Middle frontal gyrus (tissue), 1 donor: ENCODE measurements at regions not wholly inside any gene's neighbourhood (a gene's known extent, or its start where the extent isn't known, plus 50 kb on each side); places are given as distances from the start of the nearest gene placed in this dataset.
"Not testable (repeated sequence)": the region's sequence is repeated elsewhere in the genome, so short reads cannot be mapped to it uniquely, and the experiment has no call there.

ENCODE experiments used
- DNase-seq: peaks from one replicate; pipeline ENCODE4 v3.0.0-alpha.2; 2015; ENCODE audit warnings: low spot score; ENCODE audit errors: extremely low spot score

DNA sequence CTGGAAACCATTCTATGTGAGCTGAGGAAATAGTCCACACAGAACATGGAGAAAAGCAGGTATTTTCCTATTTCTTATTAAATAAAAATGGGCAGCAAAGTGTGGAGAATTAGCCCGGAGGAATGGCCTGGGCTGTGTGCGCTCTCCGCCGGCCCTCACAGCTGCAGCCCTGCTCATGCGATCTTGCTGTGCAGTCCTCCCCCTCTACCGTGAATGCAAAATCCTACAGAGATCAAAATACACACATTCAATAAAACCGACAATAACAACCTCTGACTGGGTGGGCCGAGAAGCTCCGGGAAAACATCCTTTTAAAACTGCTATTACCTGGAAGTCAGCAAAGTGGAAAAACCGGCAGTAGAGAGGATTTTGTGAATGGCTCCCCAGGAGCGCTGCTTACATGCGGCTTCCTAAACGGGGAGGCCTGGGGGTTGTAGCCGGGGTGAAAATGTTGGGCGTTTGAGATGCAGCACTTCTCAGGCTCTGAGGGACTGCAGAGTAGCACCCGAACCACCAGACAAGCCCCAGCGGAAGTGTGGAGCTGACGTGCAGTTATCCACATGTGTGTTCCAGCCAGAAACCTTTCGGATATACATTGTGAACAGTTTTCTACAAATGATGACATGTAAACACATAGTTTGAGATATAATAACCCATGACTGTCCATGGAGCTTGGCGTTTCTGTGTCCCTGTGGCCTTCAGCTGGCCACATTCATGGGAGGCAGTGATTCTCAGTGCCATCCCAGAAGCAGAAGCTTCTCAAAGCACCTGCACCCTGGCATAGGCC lies 94.2 kb upstream of the ALKAL2 start:
- no peak for DNase-seq

DNA sequence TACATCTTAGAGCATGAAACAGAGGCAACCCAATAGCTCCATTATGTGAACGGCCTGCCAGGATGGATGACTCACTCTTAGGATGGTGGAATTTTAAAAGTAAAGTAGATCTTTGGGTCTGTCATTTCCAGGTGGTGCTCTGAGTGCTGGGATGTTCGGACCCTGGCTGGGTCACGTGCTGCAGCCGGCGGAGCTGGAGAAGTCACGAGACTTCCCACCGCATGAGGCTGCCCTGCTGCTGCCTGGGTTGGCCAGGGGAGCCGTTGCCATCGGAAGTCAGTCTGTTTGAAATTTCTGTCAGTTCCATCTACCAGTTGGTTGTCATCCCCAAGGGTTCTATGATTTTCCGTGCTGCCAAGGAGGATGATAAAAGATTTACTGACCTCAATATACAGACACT lies 93.3 kb upstream of the ALKAL2 start:
- no peak for DNase-seq

DNA sequence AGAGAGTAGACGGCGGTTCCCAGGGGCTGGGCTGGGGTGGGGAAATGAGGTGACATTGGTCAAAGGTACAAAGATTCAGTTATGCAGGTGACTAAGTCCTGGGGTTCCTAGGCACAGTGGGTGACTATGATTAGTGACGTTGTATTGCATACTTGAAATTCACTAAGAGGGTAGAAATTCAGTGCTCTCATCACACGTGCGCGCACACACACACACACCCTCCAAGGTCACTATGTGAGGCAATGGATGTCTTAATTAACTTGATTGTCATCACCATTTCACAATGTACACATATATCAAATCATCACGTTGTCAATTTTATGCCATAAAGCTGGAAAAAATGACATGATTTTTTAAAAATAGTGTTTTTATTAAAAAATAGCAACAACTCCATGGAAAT lies 92.9 kb upstream of the ALKAL2 start:
- no peak for DNase-seq

DNA sequence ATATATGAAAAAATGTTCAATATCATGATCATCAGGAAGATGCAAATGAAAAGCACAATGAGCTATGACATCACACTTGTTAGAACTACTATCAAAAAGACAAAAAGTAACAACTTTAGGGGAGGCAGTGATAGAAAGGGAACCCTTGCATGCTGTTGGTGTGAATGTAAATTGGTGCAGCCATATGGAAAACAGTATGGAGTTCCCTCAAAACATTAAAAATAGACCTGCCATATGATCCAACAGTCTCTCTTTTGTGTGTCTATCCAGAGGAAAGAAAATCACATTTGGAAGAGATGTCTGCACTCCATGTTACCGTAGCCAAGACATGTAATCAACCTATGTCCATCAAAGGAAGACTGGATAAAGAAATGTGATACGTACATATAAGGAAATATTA lies 92.3 kb upstream of the ALKAL2 start:
- no peak for DNase-seq

DNA sequence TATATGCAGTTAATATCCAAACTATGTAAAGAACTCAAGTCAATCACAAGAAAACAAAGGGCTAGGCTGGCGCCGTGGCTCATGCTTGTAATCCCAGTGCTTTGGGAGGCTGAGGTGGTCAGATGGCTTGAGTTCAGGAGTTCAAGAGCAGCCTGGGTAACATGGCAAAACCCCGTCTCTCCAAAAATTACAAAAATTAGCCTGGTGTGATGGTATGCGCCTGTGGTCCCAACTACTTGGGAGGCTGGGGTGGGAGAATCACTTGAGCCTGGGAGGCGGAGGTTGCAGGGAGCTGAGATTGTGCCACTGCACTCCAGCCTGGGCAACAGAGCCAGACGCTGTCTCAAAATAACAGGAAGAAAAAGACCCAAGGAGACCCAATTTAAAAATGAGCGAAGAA lies 91.9 kb upstream of the ALKAL2 start:
- no peak for DNase-seq

DNA sequence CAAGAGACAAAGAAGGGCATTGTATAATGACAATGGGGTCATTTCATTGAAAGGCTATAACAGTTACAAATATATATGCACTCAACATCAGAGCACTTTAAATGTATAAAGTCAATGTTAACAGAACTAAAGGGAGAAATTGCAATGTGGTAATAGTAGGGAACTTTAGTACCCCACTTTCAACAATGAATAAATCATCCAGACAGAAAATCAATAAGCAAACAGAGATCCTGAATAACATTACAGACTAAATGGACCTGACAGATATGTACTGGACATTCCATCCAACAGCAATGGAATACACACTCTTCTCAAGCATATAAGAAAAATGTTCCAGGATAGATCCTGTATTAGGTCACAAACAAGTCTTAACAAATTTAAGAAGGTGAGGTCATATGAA lies 90.5 kb upstream of the ALKAL2 start:
- DNase-seq = no peak

DNA sequence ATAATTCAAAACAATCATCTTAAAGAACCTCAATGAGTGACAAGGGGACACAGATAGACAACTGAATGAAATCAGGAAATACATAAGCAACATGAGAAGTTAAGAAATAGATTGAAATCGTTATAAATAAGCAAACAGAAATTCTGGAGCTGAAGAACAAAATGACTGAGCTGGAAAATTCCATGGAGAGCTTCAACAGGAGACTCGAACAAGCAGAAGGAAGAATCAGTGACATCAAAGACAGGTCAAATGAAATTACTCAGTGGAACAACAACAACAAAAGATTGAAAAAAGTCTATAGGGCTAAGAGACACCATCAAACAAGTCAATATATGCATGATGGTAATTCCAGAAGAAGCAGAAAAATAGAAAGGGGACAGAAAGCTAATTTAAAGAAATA lies 89.5 kb upstream of the ALKAL2 start:
- no peak for DNase-seq

DNA sequence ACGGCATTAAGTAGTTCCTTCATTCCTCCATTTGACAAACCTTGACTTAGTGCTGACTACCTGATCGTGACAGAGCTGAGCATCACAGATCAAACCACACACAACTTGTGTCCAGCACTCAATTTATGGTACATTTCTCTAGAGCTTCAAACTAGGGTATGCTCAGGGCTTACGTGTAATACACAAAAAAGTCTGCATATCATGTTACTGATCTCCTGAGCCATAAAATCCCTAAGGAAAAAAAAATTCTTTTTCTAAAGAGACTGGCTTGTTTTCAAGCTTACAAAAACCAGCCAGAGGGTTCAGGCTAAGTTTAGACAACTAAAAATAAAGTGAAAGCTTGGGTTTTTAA lies 88.0 kb upstream of the ALKAL2 start:
- no peak for DNase-seq

DNA sequence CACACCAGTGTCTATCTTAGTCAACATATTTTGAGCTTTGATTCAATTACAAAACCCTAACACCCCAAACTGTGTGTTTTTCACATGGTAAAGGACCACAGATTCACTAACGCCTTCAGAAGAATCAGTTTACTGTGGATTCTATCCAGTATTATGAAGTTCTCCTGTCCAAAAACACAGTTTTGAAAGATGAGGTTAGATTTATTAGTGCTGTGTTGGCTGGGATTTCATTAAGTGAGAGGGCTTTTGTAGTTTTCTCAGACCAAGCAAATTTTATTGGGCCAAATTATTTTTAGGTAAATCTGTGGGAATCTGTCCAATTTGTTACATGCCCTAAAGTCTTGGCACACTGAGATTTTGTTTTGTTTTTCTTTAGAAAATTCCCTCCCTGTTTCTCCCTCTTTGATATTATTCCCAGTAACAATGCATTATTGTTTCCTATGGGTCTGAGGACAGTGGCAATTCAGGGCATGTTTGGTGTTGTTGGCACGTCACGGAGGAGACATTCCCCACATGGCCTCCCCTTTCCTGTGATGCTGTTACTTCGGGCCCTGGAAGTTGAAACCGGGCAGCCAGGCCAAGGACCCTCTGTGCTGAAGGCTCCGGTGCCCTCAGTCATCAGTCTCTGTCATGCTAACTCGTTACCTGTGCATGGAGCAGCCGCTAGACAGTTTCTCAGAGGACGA lies 87.5 kb upstream of the ALKAL2 start:
- no peak for DNase-seq

DNA sequence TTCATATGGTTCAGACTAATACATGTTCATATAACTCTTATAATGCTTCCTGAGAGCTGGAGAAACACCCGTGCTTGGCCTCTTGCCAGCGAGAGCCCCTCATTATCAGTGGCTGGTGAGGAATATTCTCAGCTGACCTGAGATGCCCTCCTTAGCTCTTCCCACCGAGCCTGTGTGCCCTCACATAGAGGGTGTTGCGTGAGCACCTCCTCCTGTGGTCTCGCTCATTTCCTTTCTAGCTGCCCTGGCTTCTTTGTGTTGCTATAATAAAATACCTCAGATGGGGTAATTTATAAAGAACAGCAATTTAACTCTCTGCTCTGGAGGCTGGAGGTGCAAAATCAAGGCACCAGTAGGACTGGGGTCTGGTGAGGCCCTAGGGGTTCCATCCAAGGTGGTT lies 80.5 kb upstream of the ALKAL2 start:
- no peak for DNase-seq

DNA sequence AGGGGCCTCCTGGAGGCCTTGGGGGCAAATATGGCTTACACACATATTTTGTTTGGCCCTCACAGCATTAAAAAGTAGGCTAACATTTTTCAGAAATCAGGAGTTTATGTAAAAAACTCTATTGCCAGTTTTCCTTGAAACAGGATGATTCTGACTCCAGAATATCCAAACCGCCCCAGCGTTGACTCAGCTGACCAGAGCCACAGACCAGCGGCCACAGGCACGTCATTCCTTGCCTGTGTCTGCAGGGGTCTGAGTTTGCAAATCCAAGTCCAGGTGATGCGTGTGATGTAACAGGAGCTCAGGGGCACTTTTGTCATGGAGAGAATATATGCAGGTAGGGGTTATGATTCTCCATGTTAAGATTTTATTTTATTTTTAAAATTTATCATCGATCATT lies 79.4 kb upstream of the ALKAL2 start:
- no peak for DNase-seq

DNA sequence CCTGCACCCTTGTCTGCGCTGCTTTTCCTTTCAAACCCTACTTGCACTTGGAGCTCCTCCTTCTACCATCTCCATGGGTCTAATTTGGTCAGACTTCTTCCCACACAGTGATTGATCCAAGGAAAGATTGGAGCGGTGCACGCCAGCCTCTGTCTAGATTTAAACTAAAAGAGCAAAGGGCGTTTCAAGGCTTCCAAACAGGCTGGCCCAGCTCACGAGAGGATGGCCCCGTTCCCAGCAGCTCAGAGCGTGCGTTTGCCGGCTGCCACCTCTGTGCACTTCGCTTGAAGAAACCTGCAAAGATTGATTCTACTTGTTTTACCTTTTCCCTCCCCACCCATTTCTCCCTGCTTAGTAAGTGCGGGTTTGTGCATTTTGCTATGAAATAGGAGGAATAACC lies 78.8 kb upstream of the ALKAL2 start:
- DNase-seq = no peak

DNA sequence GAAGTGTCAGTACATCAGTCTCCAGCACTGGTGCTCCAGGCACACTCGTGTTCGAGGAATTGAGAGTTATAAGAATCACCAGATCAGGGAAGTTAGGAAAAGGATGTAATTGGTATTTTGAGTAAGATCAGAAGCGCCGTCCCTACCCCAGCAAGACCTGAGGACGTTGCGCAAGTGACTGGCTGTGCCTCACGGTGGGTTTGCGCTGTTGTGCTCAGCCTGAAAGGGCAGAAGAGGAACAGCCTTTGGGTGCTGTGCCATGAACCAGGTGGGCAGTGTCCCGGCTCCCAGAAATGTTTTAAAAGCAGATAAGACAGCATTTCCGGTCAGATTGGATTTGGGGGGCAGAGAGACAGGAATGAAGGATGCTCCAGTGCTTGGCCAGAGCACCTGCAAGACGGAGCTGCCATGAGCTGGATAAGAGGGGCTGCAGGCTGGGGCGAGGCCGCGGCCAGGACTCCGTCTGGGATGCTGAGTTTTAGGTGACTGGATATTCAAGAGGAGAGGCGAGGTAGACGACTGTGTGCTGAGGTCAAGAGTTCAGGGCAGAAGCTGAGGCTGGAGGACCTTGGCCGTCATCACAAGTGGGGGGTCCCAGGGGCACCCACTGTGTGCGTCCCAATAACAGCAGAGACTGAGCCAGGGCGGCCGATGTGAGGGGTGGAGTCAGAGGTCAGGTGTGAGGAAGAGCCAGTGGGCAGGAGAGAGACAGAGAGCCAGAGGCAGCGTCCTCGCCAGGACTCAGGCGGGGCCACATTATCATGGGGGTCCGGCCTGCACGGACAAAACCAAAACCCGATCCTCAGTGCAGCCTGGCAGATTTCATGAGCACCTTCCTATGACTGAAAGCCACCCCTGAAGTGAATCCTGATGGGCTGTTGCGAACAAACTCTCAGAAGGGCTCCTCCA lies 77.7 kb upstream of the ALKAL2 start:
- no peak for DNase-seq

DNA sequence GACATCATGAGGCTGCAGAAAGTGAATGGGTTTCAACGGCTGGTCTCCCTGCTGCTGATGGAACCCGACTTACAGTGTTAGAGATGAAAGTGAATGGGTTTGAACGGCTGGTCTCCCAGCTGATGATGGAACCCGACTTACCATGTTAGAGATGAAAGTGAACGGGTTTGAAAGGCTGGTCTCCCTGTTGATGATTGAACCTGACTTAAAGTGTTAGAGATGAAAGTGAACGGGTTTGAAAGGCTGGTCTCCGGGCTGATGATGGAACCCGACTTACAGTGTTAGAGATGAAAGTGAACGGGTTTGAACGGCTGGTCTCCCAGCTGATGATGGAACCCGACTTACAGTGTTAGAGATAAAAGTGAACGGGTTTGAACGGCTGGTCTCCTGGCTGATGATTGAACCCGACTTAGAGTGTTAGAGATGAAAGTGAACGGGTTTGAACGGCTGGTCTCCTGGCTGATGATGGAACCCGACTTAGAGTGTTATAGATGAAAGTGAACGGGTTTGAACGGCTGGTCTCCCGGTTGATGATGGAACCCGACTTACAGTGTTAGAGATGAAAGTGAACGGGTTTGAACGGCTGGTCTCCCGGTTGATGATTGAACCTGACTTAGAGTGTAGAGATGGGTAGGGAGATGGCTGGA lies 76.1 kb upstream of the ALKAL2 start:
- no peak for DNase-seq

DNA sequence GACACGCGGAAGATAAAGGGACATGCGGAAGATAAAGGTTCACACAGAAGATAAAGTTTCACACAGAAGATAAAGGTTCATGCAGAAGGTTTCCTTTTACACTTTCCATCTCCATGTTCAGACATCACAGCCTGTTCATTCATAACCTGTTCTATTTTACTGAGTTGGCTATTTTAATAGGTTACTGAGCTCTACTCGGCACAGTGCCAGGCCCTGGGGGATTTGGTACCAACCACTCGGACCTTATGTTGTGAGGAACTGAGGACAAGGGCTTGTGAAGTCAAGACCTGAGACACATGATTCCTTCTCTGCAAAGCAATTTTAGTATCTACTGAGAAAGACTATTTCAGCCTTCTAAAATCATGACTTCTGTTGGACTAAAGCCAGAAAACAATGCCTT lies 75.0 kb upstream of the ALKAL2 start:
- no peak for DNase-seq

DNA sequence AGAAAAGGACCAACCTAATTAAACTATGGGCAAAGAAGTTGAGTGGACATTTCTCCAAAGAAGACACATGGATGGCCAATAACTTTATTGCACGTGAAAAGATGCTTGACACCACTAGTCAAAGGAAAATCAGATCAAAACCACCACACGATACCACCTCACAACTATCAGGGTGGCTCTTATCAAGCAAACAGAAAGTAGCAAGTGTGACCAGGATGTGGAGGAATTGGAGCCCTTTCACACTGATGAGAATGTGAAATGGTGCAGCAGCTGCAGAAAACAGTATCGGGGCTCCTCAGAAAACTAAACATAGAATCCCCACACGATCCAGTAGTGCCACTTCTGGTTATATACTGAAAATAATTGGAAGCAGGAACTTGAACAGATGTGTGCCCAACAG lies 72.2 kb upstream of the ALKAL2 start:
- DNase-seq = no peak

DNA sequence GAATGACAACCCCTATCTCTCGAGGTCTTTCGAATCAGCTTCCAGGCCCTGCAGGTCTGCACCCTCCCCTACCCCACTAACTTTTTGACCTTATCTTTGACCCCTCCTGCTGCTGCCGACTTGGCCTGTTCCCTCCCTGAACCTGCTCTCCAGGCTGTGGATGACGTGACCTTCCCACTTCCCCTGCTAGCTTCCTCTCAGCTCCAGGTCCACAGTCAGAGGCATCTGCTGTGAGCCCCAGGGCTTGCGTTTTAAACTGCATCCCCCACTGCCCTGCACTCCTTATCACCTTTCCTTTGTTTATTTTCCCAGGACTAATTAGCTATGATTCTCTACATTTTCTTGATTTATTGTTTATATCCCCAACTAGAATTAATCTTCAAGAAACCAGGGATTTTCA lies 71.2 kb upstream of the ALKAL2 start:
- DNase-seq = no peak

DNA sequence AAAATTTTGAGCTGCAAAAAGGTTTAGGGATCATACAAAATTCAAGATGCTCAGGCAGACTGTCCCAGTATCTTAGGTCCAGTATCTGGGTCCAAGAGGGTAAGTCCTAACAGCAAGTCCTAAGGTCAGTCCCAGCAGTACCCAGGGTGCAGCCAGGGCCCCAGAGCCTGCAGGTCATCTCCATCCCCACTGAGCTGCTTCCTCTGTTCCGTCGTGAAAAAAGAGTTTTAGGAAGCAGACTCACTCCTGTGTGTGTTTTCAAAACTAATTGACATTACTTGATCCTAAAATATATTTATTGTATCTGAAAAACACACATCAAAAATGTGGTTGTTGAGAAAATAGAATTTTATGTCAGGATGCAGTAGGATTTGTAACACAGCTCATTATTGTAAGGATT lies 69.9 kb upstream of the ALKAL2 start:
- DNase-seq = no peak

DNA sequence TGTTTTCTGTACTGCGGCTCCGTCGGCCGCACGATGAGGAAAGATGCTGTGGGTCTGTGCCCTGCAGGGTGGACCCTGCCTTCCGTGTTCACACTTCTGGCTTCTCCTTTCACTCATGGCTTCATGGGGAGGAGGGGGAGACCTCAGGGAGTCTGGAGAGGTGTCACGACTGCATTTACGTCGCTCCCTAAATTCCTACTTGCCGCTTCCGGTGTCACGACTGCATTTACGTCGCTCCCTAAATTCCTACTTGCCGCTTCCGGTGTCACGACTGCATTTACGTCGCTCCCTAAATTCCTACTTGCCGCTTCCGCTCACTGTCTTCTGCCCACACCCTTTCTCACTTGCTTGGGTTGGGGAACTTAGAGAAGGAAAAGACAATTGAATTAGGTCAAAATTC lies 68.4 kb upstream of the ALKAL2 start:
- not testable (repeated sequence) for DNase-seq

DNA sequence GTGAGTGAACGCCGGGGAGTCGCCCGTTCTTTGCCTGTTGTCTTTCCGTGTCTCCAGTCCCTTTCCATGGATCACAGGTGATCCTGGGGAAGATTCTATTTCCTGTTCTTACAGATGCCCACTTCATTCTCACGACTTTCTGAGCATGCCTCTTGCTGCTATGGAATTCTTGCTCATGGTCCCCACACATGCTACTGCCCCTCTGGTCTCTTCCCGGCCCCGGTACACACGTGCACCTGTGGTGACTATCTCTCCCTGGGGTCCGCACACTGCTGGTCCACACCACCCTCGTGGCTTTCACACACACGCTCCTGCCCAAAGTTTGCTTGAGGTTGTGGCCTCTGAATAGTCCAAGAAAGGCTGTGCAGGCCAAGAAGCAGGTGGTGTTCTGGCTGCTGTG lies 67.9 kb upstream of the ALKAL2 start:
- DNase-seq = no peak

DNA sequence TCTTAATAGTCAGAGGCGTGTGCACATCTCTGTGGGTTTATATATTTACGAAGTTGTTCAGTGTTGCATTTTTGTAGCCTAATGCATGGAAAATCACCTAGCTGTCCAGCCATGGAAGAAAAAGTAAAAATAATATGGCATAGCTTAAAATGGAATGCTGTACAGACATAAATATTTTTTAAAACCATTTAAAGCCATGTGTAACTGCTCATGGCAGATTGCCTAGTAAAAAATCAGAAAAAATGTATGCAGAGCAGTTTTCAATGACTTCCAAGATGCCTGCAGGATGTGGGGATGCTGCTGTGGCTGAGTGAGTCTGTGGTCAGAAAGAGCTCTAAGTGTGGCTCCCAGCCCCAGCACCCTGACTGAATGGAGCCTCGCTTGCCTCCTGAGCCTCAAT lies 64.8 kb upstream of the ALKAL2 start:
- DNase-seq = no peak

DNA sequence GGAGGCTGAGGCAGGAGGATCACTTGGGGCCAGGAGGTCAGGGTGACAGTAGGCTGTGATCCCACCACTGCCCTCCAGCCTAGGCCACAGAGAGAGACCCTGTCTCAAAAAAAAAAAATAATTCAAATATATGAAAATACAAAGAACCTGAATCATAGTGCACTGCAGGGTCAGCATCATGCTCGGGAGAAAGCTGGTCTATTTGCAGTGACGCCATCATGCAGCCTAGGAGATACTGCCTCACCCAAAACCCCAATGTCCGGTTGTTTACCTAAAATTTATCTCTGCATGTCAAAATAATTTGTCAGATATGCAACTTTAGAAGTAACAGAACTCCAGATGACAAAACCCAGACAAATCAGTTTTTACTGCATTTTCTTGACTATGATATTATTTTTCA lies 61.5 kb upstream of the ALKAL2 start:
- no peak for DNase-seq
